HG03097 (cell line): ENCODE measurements at regions not wholly inside any gene's neighbourhood (a gene's known extent, or its start where the extent isn't known, plus 50 kb on each side); places are given as distances from the start of the nearest gene placed in this dataset.

Source experiments
- ATAC-seq: cut with Tn5 transposase; IDR thresholded peaks from one replicate; pipeline ENCODE4 v1.9.1; 2021; ENCODE audit not compliant: unreplicated experiment, low FRiP score

DNA sequence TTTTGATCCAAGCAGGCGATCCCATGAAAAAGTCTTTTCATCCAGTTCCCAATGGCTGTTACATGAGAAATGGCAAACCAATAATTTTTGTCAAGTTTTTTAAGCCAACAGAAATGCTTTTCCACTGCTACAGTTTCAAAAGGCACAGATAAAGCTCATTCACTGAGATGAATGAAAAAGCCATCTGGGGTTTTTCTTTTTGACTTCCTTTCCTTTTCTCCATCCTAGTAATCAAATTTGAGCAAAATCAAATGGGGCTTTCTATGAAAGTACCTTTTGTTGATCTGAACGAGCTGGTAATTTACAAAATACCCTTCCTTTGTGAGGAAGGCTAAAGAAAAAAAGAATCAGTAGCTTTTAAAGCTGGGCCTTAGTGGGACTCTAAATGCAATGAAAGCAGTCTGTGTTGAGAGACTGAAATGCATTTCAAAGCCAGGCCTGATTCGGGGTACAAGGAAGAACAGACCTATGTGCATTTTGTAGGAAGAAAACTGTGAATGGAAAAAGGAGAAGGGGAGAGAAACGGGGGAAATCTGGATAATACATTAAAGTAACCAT, 185.2 kb upstream of the DNAJC19 start:
- no peak for ATAC-seq

DNA sequence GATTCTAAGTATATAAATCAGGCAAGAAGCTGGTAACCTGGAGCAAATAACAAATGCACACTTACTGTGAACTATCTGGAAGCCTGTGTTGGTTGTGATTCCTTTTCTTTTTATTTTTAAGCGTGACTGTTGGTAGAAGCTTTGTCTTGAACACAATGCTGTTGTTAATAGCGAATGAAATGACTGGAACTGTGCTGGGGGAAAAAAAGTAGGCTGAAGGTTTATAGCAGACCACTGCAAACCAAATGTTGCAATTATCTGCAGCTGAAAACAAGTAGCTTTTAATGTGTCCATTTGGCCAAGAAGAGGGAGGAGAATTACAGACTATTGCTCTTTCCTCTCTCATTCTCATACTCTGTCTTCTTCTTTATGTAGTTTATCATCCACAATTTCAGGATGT, 184.5 kb upstream of the DNAJC19 start:
- ATAC-seq: no peak

GRCh38 chr3:181173227-181173626, 183.7 kb upstream of the DNAJC19 start:
- ATAC-seq: no peak

DNA sequence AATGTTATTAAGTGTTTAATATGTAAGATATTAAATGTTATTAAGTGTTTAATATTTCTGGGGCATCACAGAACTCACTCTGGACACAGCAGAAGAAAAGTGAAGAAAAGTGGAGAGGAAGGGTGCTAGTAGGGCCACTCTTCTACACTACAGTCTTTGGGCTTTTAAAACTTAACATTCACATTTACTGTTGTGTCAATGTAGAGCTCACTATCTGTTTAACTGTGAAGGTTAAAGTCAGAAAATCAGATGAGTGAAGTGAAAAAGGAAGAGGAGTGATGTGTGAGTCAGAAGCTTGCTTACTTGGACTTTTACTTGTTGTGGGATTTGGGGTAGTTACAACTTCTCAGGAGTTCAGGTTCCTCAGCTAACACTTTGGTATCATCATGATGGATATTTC, 145.3 kb upstream of the DNAJC19 start:
- ATAC-seq: no peak

- ATAC-seq: no peak
Observed at GRCh38 chr3:181133832-181134231, 144.3 kb upstream of the DNAJC19 start.

DNA sequence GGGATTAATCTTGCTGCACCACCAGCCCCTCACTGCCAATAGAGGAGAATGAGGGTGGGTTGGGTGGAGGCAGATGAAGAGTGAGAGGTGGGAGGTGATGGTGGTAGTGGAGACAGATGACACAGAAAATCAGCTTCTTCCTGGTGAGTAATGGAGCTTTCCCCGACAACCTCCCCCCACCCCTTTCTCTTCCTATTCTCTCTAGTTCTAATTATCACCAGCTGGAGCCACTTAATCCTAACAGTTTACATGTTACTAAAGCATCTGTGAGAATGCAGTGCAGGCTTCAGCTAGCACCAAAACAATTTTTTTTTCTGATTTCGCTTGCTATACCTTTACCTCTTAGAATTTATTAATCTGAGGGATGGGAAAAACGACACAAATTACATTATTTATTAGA, 116.1 kb upstream of the DNAJC19 start:
- no peak for ATAC-seq

GRCh38 chr3:181103605-181104004, 114.1 kb upstream of the DNAJC19 start:
- ATAC-seq: no peak

- no peak for ATAC-seq
Observed at GRCh38 chr3:181086011-181086410, 96.5 kb upstream of the DNAJC19 start.

- ATAC-seq: no peak
Observed at GRCh38 chr3:181081930-181082329, 92.4 kb upstream of the DNAJC19 start.

DNA sequence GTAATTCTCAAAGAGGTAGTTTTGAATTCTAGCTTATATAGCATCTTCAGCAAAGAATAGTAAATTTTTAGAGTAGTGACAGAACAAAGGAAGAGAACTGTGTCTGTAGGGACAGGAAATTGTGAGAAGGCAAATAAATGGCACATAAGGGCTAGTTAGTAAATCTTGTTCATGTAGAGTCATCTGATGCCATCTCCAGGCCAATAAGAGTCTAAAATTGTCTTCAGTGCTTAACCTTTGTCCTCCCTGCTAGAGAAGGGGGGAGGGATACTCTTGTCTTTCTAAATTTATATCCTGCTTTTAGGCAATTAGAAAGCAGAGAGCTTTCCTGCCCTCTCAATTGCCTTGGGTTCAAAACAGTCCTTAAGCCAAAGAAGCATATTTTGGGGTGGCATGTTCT, 87.0 kb upstream of the DNAJC19 start:
- ATAC-seq: no peak

- ATAC-seq: no peak
Observed at GRCh38 chr3:181075098-181075497, 85.6 kb upstream of the DNAJC19 start.

GRCh38 chr3:181066143-181067087, 76.9 kb upstream of the DNAJC19 start:
- no peak for ATAC-seq

GRCh38 chr3:181056136-181056732, 66.7 kb upstream of the DNAJC19 start:
- no peak for ATAC-seq

DNA sequence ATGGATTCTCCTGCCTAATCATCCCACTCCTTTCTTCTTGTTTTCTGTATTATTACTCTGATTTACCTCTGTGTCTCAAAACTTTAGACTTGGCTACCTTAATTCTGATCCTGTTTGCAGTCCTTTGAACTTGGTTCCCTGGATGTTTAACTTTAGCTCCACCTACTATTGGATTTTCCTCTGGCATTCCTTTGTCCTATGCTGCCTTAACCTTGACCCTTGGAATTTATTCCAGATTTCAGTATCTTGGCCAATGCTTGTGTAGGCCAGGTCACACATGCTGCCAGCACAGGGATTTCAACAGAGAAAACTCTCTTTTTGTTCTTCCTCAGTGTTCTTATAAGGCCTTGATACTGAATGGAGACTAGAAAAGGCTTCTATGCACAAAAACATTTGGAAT, 65.0 kb upstream of the DNAJC19 start:
- ATAC-seq: no peak

DNA sequence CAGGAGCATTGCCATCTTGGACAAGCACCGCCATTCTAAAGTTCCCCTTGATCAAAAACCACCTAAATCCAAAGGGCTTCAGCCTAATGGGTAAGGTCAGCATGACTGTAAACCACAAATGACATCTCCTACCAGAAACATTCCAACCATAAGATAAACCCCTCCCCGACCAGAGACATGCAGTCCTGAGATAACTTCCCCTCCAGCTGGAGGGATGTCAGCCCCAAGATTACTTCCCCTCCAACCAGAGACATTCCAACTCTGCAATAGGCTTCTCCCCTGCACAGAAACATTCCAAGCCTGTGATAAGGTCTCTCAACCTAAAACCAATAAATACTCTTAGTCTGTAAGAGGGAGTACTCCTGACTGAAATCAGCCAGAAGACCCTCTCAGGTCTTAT, 62.7 kb upstream of the DNAJC19 start:
- ATAC-seq: no peak

DNA sequence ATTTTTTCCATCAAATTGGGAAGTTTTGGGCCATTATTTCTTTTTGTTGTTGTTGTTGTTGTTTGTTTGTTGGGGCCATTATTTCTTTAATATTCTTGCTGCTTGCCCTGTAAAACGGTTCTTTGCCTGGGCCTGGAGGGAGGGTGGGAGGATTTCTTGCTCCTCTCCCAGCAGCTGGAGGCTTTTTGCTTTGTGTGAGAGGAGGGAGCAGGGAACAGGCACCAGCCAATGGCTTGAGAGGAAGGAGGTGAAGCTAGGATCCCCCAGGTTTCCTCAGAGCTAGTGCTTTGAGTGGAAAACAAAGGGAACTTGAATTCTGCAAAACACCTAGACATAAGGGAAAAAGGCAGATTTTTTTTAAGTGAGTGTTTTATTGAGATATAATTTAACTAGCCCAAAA, 61.2 kb upstream of the DNAJC19 start:
- ATAC-seq: no peak

- no peak for ATAC-seq
Observed at GRCh38 chr3:181040030-181040429, 50.5 kb upstream of the DNAJC19 start.
